Kidney glomerular epithelial cell (primary cell): ENCODE measurements at regions not wholly inside any gene's neighbourhood (a gene's known extent, or its start where the extent isn't known, plus 50 kb on each side); places are given as distances from the start of the nearest gene placed in this dataset.

Experiments
- DNase-seq: peaks from one replicate; lab custom pipeline; 2025; lab: John Stamatoyannopoulos, UW

DNA sequence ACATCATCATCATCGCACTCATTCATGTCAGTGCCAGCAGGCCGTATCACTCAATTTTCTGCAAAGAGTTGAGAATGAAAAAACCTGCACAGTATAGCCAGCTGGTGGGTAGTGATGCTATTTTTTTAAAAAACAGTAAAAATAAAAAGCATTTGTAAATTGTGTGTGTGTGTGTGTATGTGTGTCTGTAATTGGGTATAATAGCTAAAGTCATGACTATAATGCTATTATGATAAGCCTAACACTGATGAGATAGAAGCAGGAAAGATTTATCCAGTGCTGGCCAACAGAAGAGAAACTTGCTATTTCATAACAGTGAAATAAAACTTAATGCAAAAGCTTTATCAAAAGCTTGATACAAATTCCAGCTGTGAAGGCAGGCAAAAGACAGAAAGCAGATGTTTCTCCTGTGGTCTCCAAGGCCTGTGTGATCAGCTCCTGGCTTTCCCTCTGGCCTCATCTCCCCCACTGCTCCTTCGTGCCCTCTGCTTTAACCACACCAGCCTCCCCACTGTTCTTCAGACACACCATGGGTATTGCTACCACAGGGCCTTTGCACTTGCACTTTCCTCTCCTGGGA lies 206.2 kb upstream of the IRX5 start:
- no peak for DNase-seq

GRCh38 chr16:54722210-54722676 lies 208.4 kb upstream of the IRX5 start:
- DNase-seq = no peak

DNA sequence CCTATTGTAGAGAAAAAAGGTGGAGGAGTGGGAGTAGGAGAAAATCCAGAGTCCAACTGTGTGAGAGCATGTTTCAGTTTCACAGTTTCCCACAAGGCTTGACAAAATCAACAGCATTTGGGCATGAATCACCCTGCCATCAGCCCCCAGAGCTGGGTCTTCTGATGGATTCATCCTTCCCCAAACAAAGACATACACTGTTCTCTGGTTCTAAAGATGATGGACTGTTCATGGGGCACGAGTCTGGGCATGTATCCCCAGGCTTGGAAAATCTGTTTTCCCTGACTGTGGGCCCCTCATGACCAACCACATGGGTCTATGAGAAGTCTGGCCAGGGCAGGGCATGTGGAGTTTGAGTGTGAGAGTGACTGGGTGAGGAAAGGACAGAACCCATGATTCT lies 210.4 kb upstream of the IRX5 start:
- DNase-seq = no peak

DNA sequence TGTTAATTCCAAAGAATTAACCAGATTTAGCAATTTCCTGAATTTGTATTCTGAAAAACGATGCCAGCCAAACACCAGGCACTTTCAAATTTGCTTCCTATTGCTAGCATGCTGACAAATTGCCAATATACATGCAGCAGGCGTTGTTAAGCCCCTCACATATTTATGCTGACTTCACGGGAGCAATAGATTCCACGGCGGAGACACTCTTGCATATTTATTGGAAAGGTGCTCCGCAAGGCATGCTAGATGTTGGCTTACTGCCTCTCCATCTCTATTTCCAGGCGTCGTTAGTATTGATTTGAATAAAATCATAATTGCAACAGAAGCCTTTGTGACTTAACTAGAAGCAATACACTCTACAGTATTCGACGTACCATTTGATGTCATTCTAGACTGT lies 211.0 kb upstream of the IRX5 start:
- no peak for DNase-seq

DNA sequence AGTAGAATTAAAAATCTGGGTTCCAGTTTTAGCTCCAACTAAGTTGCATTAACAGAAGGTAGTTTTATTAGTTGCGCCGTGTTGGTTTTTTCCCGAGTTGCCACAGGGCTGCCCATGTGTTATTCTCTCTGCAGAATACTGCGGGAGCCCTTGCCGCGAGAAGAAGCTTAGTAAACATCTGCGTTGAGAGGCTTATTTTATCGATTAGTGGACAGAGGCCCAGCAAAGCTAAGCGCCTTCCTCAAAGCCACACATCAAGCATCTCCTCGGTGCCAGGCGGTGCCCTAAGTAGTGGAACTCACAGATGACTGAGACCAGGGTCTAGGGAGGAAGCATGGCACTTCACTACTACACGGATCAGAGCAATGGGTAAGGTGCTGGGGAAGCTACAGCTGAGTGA lies 212.3 kb upstream of the IRX5 start:
- DNase-seq = no peak

DNA sequence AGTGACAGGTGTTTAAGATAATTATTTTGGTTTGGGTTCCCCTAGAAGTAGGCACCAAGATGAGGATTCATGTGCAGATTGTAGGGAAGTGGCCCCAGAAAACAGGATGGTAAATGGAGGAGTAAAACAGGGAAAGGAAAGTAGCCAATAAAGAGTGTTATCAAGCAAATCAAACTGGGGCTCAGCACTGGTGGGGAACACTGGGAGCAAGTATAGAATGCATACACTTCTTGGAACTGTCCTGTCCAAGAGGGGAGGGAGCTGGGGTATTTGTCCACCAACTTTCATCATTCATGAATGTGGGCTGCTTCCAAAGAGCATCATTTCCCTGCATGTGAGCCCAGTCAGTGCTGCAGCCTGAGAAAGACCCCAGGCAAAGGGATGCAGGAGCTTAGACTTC lies 215.7 kb upstream of the IRX5 start:
- no peak for DNase-seq

DNA sequence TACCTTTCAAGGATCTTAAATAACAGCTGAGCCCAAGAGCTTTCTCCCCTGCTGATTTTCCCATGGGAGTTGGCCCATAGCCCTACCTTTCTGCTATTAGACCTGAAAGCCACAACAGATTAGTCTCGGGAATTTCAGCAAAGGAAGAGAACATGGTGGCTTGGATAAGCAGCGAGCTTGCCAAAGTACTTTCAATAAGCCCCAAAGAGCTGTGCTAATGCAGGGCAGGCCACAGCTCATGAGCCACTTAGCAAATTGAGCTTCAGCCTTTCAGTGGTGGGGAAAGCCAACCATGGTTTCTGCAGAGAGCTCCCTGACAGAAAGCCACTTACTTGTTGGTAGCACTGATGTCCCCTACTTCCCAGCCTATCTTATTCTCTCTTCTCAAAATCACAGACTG lies 217.8 kb upstream of the IRX5 start:
- DNase-seq = no peak

- no peak for DNase-seq
These were observed 222.9 kb upstream of the IRX5 start for GRCh38 chr16:54707813-54708212.

DNA sequence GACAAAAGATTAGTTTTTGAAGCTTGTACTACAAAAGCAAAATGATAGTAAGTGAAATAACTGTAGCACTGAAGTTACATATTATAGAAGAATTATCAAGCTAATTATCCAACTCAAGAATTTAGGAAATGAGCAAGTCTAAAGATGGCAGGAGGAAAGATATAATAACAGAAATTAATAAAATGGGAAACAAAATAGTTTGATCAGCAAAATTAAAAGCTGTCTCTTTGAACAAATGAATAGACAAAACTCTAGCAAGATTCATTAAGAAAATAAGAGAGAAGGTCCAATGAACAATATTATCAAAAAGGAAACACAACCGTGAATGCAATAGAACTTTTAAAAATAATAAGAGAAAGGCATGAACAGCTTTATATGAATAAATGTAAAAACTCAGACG lies 224.3 kb upstream of the IRX5 start:
- DNase-seq = no peak

GRCh38 chr16:54703339-54703738 lies 227.3 kb upstream of the IRX5 start:
- no peak for DNase-seq

- DNase-seq = no peak
These were observed 231.0 kb upstream of the IRX5 start for GRCh38 chr16:54699656-54700055.

DNA sequence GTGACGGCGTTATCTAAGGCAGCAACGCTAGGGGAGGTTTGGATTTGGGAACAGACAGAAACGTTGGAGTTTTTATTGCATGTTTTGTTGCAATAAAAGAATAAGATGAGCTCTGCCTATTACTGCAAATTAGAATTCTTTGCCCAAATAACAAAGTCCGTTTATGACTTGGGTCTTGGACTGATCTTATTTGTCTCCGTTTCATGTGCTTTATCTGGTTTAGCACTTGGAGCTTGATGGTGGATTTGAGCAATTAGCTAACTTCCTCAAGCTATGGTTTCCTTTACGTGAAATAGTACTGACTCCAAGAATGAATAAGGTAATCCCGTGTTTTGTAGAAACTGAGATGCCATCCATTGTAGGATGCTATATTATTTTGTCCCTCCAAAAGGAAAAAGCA lies 233.0 kb upstream of the IRX5 start:
- DNase-seq = no peak

DNA sequence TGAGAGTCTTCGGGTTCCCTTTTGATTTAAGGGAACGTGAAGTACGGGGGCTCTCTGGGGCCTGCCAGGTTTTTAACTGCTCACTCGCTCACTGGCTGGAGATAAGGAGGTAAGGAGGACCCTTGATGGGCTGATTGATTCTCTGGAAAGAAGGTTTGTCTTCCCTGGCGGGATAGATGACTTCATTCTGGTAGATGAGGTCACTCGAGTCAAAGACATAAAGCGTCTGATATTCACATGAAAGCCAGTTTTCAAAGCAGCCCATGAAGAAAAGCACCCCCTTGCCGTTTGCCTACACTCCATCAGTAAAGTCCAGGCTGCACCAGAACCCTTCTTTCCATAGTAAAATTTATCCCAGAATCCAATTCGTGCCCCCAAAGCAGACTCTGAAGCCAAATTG lies 233.7 kb upstream of the IRX5 start:
- DNase-seq = no peak

GRCh38 chr16:54696522-54696921 lies 234.1 kb upstream of the IRX5 start:
- no peak for DNase-seq

DNA sequence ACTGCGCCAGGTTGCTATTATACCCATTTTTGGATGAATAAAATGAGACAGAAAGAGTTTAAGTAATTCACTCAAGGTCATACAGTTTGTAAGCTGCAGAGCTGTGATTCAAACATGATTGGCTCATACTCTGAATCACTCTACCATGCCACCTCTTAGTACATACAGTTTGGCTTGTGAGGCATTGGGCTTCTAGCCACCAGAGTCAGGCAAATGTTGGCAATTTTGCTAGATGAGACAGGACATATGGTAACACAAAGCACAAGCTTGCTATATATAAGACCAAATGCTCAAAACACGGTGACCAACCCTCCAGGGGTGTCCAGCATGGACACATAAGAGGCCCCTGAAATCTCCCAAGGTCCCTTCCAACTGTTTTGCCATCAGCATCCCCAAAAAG lies 236.0 kb upstream of the IRX5 start:
- DNase-seq = no peak

DNA sequence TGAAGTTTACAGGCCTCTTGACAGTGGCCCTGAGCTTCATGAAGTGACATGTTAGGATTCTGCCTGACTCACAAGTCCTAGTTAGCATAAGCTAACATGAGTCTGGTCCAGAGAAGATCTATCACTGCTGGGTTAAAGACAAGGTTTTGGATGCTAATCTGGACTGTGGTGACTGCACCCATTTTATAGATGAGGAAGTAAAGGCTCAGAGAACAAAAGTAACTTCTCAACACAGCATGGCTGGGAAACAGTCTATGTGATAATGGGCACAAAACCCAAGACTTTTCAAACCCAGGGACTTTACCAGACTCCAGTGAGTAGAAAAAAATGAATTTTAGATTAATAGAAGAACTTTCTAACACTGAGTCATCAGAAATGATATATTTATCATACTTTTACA lies 236.8 kb upstream of the IRX5 start:
- no peak for DNase-seq

DNA sequence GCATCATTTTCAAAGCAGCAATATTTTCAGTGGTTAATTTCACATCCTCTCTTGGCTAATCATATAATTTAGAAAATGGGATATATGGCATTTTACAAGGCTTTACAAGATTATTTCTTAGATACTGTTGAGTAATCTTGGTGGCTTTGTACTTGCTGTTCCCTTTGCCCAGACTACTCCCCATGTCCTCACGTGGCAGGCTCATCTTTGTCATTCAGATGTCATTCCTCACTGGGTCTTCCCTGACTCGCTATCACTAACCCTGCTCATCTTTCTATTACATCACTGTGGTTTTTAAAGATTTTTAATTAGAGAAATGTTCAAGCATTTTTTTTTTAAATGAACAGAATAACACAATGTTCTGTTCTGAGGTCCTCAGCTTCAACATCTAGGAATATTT lies 240.0 kb upstream of the IRX5 start:
- no peak for DNase-seq

- DNase-seq = no peak
These were observed 240.4 kb upstream of the IRX5 start for GRCh38 chr16:54690306-54690705.

- no peak for DNase-seq
These were observed 241.4 kb upstream of the IRX5 start for GRCh38 chr16:54689072-54689865.

GRCh38 chr16:54688339-54688738 lies 242.3 kb upstream of the IRX5 start:
- no peak for DNase-seq

GRCh38 chr16:54687043-54687899 lies 243.4 kb upstream of the IRX5 start:
- DNase-seq = no peak

DNA sequence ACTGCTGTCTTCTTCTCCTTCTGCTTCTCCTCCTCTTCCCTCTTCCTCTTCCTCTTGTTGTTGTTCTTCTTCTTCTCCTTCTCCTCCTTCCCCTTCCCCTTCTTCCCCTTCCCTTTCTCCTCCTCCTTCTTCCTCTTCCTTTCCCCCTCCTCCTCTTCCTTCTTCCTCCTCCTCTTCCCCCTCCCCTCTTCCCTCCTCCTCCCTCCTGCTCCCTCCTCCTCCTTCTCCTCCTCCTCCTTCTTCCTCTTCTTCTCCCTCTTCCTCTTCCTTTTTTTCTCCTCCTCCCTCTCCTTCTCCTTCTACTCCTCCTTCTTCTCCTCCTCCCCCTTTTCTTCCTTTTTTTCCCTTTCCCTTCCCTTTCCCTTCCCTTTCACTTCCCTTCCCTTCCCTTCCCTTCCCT lies 245.0 kb upstream of the IRX5 start:
- no peak for DNase-seq

DNA sequence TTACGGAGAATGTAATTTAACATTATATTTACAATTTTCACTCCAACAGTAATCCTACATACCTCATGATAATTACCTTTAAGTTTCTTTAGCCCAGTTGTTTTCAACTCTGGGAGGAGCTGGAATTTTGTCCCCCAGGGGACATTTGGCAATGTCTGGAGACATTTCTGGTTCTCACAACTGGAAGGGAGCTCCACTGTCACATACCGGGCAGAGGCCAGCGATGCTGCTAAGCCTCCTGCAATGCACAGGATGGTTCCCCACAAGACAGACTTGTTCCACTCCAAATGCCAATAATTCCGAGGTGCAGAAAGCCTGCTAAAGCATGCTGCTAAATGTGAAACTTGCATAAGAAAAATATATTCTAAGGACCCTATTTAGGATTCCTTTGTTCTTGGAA lies 251.1 kb upstream of the IRX5 start:
- DNase-seq = no peak
